ENCODE measurements at regions not wholly inside any gene's neighbourhood (a gene's known extent, or its start where the extent isn't known, plus 50 kb on each side); places are given as distances from the start of the nearest gene placed in this dataset.

DNA sequence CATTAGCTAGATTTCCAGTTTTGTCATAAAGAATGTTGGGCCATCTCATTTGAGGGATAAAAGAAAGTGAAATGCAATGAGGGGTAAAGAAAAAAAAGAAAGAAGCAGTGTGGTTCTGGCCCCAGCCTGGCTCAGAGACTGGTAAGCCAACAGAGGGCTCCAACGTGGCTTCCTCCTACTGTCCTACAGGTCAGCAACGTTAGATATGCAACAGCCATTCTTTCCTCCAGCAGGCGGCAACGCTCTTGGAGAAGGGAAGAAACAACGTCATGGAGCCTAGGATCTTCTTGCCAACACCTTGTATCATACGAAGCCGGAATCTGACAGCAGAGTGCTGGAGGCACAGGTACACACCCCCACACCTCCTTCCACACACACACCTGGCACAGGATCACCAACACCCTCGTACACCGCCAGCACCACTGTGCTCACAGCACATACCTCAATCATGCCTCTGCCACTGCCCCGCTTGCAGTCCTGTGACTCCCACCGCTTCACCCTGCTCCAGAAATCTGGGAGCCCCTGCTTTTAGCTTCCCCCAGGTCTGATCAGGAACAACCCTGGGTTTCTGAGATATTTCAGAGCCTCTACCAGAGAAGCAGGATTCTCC, 102.8 kb downstream of the RPAP3 start:
- Histone ChIP-seq H3K27me3 (ENCODE audit: control insufficient read depth in 4 of 4, insufficient read depth in 4 of 4, low read length in 3 of 4) (no peaks in the 10 kb centered on the region), H3K36me3 (ENCODE audit: control insufficient read depth in 4 of 4, insufficient read depth in 3 of 4, low read depth in 1 of 4, low read length in 3 of 4) (no peaks in the 10 kb centered on the region), H3K9ac (ENCODE audit: low read depth in 1 of 2, low read length in 2 of 2) (no peak overlapping the region), H3K4me3 (ENCODE audit: low read depth in 1 of 3, low read length in 3 of 3) (no peak overlapping the region), H3K9me3 (ENCODE audit: control insufficient read depth in 4 of 4, low read length in 3 of 4) (peaks cover 3 to 14% (median 4%) of the 10 kb centered on the region in 4 donors), H3K4me1 (ENCODE audit: control insufficient read depth in 4 of 4, insufficient read depth in 4 of 4, low read length in 3 of 4) (no peaks in the 10 kb centered on the region), H3K27ac (ENCODE audit: low read depth in 1 of 2, low read length in 2 of 2) (no peak overlapping the region)
- TF ChIP-seq, protein P1, sequence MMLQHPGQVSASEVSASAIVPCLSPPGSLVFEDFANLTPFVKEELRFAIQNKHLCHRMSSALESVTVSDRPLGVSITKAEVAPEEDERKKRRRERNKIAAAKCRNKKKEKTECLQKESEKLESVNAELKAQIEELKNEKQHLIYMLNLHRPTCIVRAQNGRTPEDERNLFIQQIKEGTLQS (IDR thresholded peaks at IDR 0.05): no peak
- TF ChIP-seq FOXA1 (IDR thresholded peaks at IDR 0.05) (no peak), RXRA (IDR thresholded peaks at IDR 0.05) (no peak), EGR1 (IDR thresholded peaks at IDR 0.05; ENCODE audit: low read depth in 2 of 2) (no peak), YY1 (IDR thresholded peaks at IDR 0.05) (no peak), SP1 (IDR thresholded peaks at IDR 0.05) (no peak), FOXA2 (IDR thresholded peaks at IDR 0.05) (no peak), HNF4A (conservative IDR thresholded peaks at IDR 0.05) (no peak), JUND (IDR thresholded peaks at IDR 0.05) (no peak), HNF4G (IDR thresholded peaks at IDR 0.05) (no peak), GABPA (IDR thresholded peaks at IDR 0.05 in 1 of 2, conservative IDR thresholded peaks at IDR 0.05 in 1 of 2) (no peak), NR2F2 (IDR thresholded peaks at IDR 0.05) (no peak), TAF1 (conservative IDR thresholded peaks at IDR 0.05) (no peak), RAD21 (IDR thresholded peaks at IDR 0.05) (no peak)
- TF ChIP-seq, protein P2, sequence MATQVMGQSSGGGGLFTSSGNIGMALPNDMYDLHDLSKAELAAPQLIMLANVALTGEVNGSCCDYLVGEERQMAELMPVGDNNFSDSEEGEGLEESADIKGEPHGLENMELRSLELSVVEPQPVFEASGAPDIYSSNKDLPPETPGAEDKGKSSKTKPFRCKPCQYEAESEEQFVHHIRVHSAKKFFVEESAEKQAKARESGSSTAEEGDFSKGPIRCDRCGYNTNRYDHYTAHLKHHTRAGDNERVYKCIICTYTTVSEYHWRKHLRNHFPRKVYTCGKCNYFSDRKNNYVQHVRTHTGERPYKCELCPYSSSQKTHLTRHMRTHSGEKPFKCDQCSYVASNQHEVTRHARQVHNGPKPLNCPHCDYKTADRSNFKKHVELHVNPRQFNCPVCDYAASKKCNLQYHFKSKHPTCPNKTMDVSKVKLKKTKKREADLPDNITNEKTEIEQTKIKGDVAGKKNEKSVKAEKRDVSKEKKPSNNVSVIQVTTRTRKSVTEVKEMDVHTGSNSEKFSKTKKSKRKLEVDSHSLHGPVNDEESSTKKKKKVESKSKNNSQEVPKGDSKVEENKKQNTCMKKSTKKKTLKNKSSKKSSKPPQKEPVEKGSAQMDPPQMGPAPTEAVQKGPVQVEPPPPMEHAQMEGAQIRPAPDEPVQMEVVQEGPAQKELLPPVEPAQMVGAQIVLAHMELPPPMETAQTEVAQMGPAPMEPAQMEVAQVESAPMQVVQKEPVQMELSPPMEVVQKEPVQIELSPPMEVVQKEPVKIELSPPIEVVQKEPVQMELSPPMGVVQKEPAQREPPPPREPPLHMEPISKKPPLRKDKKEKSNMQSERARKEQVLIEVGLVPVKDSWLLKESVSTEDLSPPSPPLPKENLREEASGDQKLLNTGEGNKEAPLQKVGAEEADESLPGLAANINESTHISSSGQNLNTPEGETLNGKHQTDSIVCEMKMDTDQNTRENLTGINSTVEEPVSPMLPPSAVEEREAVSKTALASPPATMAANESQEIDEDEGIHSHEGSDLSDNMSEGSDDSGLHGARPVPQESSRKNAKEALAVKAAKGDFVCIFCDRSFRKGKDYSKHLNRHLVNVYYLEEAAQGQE (IDR thresholded peaks at IDR 0.05): no peak
- TF ChIP-seq, protein P3, sequence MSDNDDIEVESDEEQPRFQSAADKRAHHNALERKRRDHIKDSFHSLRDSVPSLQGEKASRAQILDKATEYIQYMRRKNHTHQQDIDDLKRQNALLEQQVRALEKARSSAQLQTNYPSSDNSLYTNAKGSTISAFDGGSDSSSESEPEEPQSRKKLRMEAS (IDR thresholded peaks at IDR 0.05): no peak
- TF ChIP-seq, protein P4, sequence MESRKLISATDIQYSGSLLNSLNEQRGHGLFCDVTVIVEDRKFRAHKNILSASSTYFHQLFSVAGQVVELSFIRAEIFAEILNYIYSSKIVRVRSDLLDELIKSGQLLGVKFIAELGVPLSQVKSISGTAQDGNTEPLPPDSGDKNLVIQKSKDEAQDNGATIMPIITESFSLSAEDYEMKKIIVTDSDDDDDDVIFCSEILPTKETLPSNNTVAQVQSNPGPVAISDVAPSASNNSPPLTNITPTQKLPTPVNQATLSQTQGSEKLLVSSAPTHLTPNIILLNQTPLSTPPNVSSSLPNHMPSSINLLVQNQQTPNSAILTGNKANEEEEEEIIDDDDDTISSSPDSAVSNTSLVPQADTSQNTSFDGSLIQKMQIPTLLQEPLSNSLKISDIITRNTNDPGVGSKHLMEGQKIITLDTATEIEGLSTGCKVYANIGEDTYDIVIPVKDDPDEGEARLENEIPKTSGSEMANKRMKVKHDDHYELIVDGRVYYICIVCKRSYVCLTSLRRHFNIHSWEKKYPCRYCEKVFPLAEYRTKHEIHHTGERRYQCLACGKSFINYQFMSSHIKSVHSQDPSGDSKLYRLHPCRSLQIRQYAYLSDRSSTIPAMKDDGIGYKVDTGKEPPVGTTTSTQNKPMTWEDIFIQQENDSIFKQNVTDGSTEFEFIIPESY (IDR thresholded peaks at IDR 0.05): no peak
- TF ChIP-seq, protein P5, sequence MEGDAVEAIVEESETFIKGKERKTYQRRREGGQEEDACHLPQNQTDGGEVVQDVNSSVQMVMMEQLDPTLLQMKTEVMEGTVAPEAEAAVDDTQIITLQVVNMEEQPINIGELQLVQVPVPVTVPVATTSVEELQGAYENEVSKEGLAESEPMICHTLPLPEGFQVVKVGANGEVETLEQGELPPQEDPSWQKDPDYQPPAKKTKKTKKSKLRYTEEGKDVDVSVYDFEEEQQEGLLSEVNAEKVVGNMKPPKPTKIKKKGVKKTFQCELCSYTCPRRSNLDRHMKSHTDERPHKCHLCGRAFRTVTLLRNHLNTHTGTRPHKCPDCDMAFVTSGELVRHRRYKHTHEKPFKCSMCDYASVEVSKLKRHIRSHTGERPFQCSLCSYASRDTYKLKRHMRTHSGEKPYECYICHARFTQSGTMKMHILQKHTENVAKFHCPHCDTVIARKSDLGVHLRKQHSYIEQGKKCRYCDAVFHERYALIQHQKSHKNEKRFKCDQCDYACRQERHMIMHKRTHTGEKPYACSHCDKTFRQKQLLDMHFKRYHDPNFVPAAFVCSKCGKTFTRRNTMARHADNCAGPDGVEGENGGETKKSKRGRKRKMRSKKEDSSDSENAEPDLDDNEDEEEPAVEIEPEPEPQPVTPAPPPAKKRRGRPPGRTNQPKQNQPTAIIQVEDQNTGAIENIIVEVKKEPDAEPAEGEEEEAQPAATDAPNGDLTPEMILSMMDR (IDR thresholded peaks at IDR 0.05; ENCODE audit: low read depth, low read length, missing input control): no peak
- DNase-seq (ENCODE audit: low spot score): no peak
- WGBS: 85% methylated on average over 11 of the region's 11 CpGs
